Testis (tissue), 2 donors: ENCODE measurements at regions not wholly inside any gene's neighbourhood (a gene's known extent, or its start where the extent isn't known, plus 50 kb on each side); places are given as distances from the start of the nearest gene placed in this dataset.

Experiments
- CTCF ChIP-seq, 3 experiments: fragments of 450-650 bp in 2 of 3; fragments of 200-600 bp in 1 of 3; sonication (generic) in 1 of 3; IDR thresholded peaks; one replicate each; pipeline ENCODE4 v1.5.1; 2016 to 2019; ENCODE audit warnings: antibody characterized with exemption in 3 of 3, mild to moderate bottlenecking in 2 of 3, moderate library complexity in 1 of 3
- POLR2A ChIP-seq: fragments of 450-650 bp; IDR thresholded peaks from one replicate; pipeline ENCODE4 v1.6.1; 2017; ENCODE audit warnings: antibody characterized with exemption, mild to moderate bottlenecking, moderate library complexity

- TF ChIP-seq CTCF (IDR thresholded peaks at IDR 0.05) (no peak), POLR2A (no peak)
These were observed 96.7 kb upstream of the BMP4 start for GRCh38 chr14:54053386-54053745.
